Stimulated activated CD4-positive, alpha-beta T cell treated with anti-CD3 and anti-CD28 coated beads, Interleukin-12 subunit alpha, Interleukin-12 subunit beta, amount 100 ng/mL, for 48 hours (primary cell): ENCODE measurements at regions not wholly inside any gene's neighbourhood (a gene's known extent, or its start where the extent isn't known, plus 50 kb on each side); places are given as distances from the start of the nearest gene placed in this dataset.

ENCODE experiments used
- DNase-seq, 3 donors: peaks; one replicate each; pipeline ENCODE4 v3.0.0-alpha.2; 2020; ENCODE audit warnings: low read depth in 2 of 3, low spot score in 1 of 3

GRCh38 chr13:91196958-91197357 is 150.5 kb upstream of the MIR17HG start:
- no peak for DNase-seq

- no peak for DNase-seq
Observed at GRCh38 chr13:91199866-91200265, 147.6 kb upstream of the MIR17HG start.

DNA sequence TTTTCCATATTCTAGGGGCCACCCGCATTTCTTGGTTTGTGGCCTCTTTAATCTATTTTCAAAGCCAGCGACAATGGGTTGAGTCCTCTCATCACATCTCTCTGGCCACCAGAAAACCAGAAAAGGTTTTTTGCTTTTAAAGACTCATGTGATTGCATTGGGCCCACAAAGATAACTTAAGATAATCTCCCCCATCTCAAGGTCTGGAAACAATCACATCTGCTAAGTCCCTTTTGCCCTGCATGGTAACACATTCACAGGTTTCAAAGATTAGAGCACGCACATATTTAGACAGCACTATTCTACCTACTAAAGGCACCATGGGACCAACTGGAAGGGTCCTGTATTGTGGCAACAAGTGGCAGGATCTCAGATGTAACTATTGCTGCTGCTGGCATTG is 147.0 kb upstream of the MIR17HG start:
- DNase-seq = no peak

- no peak for DNase-seq
Observed at GRCh38 chr13:91203430-91203829, 144.1 kb upstream of the MIR17HG start.

GRCh38 chr13:91207261-91207660 is 140.2 kb upstream of the MIR17HG start:
- DNase-seq = no peak

GRCh38 chr13:91211510-91211909 is 136.0 kb upstream of the MIR17HG start:
- no peak for DNase-seq

GRCh38 chr13:91212231-91212630 is 135.3 kb upstream of the MIR17HG start:
- no peak for DNase-seq

DNA sequence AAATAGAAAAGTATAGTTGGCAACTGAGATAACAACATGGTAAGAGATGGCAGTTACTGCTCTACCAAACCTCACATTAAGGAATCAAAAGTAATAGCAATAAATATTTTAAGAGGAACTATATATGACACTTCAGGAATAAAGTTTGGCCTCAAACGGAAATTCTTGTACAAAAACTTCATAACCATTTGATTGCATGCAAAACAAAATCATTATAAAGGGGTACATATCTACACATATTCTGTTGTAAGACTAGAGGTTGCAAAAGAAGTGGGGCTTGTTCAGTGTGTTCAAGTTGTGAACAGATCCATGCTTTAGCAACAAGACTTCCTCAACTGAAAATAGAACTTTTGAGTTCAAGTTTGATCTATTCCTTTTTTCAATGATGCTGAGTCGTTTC is 133.5 kb upstream of the MIR17HG start:
- DNase-seq = no peak

DNA sequence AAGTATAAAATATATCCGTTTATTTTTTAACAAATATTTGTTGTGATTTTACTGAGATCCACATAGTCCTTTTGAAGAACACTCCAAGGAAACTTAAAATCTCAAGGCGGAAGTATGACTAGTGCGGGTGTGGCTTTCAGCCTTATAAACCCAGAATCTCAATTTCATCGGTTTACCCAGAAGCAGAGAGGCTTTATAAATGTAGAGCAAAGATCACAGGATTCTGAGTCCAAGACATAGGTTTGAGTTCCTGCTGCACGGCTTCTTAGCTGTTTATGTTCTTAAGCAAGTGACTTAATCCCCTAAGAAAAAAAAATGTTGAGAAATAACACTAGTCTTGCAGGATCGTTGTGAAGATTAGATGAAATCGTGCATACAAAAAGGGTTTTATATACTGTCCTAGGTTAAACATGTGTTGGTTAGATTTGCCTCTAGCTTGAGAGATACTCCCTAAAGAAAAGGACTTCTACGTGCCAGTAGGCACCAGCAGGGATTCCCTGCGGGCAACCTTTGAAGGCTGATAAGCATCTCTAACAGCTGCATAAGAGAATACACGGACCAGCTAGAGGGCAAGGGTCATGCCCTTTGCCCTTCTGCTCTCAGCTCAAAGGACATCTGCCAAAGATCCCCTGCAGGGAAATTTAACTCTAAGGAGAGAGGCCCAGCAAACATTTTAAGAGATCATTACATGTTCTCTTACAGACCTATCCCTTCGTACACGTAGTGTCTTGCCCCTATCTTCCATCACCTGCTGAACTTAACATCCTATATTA is 130.4 kb upstream of the MIR17HG start:
- DNase-seq = no peak

GRCh38 chr13:91219201-91219600 is 128.3 kb upstream of the MIR17HG start:
- DNase-seq = no peak

DNA sequence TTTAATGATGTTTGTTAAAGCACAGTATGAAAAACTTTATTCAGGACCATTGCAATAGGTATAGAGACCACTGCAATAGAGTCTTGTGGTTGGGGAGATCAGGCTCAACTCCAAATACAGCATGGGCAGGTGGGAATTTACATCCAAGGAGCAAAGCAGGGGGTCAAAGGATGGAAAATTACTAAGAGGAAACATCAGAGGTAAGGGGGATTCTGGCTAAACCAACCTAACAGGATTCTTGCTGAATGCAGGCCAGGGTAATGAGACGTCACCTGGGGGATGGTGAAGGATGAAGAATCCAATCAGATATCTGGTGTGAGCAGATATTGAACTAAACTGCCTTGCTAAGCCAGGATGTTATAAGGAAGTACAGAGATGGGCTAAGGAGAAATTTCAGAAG is 126.6 kb upstream of the MIR17HG start:
- no peak for DNase-seq

DNA sequence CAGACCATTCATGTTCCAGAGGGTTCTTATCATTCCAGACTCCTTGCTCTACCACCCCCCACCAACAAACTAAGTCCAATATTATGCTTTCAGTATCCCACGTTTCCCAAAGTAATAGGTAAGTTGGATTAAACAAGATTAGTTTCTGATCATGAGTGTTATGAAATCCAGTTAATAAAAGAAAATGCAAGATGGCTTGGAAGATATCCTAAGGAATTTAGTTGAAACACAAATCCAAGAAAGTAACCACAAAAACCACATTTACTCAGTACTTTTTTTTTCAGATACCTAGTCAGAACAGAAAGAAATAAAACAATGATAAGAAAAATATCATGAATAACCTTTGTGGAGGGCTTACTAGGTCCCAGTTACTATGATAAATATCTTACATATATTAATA is 119.4 kb upstream of the MIR17HG start:
- DNase-seq = no peak

- DNase-seq = no peak
Observed at GRCh38 chr13:91228940-91229339, 118.5 kb upstream of the MIR17HG start.

DNA sequence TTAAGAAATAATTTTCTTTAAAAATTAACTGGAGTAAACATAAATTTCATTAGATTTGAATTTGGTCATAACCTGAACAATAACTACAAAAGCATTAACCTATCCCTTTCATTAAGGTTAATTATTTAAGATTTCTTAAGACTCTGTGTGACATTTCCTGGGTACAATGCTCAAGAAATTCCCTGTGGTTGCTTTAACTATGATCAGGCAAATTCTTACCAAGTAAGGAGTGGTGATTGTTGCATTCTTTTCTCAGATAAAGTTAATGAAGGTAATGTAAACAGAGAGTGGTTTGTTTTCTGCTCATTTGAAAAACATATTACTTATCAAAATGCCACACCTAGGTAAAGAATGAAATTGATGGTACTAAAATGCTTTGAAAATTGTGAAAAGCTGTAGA is 114.8 kb upstream of the MIR17HG start:
- DNase-seq = no peak

DNA sequence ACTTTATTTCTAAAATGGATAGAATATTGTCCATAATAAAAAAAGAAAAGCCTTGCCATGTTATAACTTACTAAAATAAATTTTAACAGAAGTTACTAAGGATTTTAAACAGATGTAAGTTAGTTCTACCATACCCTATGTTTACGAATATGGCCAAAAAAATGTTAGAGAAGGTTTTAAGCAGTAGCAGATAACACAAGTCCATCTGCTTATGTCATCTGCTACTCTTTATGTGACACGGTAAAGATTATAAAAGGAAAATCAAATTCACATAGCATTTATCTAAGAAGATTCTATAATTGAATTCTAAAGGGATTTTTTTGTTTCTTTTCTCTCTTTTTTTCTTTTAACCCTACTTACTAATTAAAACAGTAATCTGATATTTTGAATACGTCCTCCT is 114.2 kb upstream of the MIR17HG start:
- DNase-seq = no peak

DNA sequence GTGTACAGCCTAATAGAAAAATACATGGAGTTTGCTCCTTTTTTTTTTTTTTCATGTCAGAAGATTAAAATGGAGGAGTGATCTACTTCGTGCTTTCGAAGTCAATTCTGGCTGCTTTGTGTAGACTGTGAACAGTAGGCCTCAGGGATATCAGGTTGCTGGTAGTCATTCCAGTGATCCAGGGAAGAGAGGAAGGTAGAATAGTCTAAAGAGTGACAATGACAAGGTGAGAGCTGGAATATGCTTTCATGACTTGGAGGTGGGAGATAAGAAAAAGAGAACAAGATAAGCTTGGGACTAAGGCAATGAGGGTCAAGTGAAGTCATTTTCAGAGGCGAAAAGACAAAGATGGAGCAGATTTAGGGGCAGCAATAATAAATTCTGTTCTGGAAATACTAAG is 111.3 kb upstream of the MIR17HG start:
- DNase-seq = no peak

- DNase-seq = no peak
Observed at GRCh38 chr13:91236921-91237320, 110.6 kb upstream of the MIR17HG start.

DNA sequence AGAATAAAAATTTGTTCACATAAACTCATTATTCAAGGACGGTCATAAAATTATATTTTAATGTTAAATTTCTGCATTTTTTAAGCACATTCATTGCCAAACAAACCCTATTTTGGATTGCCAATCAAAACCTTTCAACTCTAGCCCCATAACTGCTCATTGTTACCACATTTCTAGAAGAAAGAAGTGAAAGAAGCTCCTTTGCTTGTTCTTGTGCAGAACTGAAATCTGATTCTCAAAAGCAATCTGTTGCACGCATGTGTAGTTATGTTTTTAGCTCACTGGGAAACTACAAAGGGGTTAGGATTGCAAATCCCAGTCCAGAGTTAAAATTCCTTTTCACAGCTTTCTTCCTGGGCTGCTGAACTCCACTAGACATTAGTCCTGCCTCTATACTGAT is 109.5 kb upstream of the MIR17HG start:
- no peak for DNase-seq

DNA sequence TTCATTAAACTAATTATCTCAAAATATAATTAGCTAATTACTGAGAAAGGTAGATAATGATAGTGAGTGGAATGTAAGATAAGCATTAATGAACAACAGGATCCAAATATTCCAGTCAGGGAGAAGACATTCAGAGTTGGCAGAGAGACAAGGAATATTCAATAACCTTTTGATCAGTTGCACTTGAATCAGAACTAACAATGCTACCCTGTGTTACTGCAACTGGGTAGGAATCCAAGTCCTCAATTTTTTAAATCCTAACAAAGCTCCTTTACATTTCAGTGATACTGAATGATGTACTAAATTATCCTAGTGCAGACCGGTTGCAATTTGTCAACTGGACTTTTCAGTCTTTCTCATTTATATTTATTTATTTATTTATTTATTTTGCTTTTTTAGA is 107.1 kb upstream of the MIR17HG start:
- no peak for DNase-seq

GRCh38 chr13:91241221-91241933 is 106.1 kb upstream of the MIR17HG start:
- no peak for DNase-seq

DNA sequence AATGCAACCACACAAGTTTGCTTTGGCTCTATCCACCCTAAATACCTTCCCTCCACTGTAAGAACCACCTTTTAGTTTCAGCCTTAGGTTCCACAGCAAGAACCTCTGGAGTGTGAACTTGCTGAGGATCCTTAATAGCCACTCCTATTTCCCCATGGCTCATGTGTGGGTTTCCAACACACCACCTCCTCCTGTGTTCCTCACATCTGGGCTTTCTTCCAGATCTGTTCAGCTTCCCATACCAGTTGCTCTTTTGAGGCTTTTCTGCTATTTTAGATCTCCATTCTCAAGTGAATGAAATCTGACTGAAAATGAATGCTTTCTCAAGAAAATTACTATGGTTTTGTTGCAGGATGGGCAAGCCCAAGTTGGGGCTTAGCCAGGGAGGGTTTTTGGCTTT is 104.8 kb upstream of the MIR17HG start:
- DNase-seq = no peak

- no peak for DNase-seq
Observed at GRCh38 chr13:91245288-91245687, 102.2 kb upstream of the MIR17HG start.

- no peak for DNase-seq
Observed at GRCh38 chr13:91247768-91248167, 99.7 kb upstream of the MIR17HG start.
